OCI-LY1 (cell line): ENCODE measurements at regions not wholly inside any gene's neighbourhood (a gene's known extent, or its start where the extent isn't known, plus 50 kb on each side); places are given as distances from the start of the nearest gene placed in this dataset.

ENCODE experiments used
- CTCF ChIP-seq: fragments of 200-600 bp; sonication (generic), shearing (Covaris generic); IDR thresholded peaks from 2 replicates; pipeline ENCODE4 v1.5.1; 2017; ENCODE audit warnings: mild to moderate bottlenecking, antibody characterized with exemption, low read length, moderate library complexity, mixed read lengths
- EZH2 ChIP-seq: fragments of 200-600 bp; sonication (generic), shearing (Covaris generic); IDR thresholded peaks from 2 replicates; pipeline ENCODE4 v1.8.0; 2017; ENCODE audit warnings: borderline replicate concordance, mixed run types, mild to moderate bottlenecking, antibody characterized with exemption, low read length, moderate library complexity, mixed read lengths

DNA sequence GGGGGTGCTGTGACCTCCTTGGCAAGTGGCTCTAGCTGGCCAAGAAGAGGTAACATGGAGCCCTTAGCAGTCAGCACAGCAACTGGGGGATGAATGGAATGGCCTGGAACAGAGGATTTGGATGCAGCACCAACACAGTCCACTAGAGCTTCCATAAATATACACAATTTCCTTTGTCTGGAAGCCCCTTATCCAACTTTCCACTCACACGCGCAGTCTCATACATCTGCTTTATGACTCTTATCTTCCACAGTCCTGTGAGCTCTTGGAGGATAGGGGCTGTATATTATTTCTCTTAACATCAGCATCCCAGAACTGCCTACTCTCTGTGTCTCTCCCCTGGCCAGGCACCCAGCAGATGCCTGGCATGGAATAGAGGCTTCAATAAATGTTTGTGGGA, 235.6 kb upstream of the MAF start:
- TF ChIP-seq CTCF: no peak
- TF ChIP-seq EZH2: no peak
